ENCODE measurements at regions not wholly inside any gene's neighbourhood (a gene's known extent, or its start where the extent isn't known, plus 50 kb on each side); places are given as distances from the start of the nearest gene placed in this dataset.

GRCh38 chr9:96135076-96135752 lies 166.8 kb downstream of the HSD17B3 start:
- no peak for DNase-seq

- DNase-seq: no peak
Measured at GRCh38 chr9:96133321-96134021, 168.5 kb downstream of the HSD17B3 start.

- DNase-seq: no peak
Measured at GRCh38 chr9:96131825-96132224, 170.2 kb downstream of the HSD17B3 start.

- DNase-seq: no peak
Measured at GRCh38 chr9:96130970-96131369, 171.0 kb downstream of the HSD17B3 start.

- DNase-seq: peak in 4 of 58 donors; percentile 9 to 23 (median 15)
Measured at GRCh38 chr9:96129747-96130146, 172.2 kb downstream of the HSD17B3 start.

GRCh38 chr9:96128880-96129279 lies 173.1 kb downstream of the HSD17B3 start:
- no peak for DNase-seq

- DNase-seq: no peak
Measured at GRCh38 chr9:96126321-96126881, 175.6 kb downstream of the HSD17B3 start.

- DNase-seq: no peak
Measured at GRCh38 chr9:96125624-96126023, 176.4 kb downstream of the HSD17B3 start.

- no peak for DNase-seq
Measured at GRCh38 chr9:96122751-96123150, 179.2 kb downstream of the HSD17B3 start.

- no peak for DNase-seq
Measured at GRCh38 chr9:96122282-96122681, 179.7 kb downstream of the HSD17B3 start.

GRCh38 chr9:96121136-96121535 lies 180.8 kb downstream of the HSD17B3 start:
- DNase-seq: no peak

- peak in 1 of 58 donors; percentile 36 for DNase-seq
Measured at GRCh38 chr9:96117398-96118080, 184.4 kb downstream of the HSD17B3 start.

- DNase-seq: peak; percentile 14 to 98 (median 89)
Measured at GRCh38 chr9:96116275-96117064, 185.5 kb downstream of the HSD17B3 start.

GRCh38 chr9:96115836-96116235 lies 186.1 kb downstream of the HSD17B3 start:
- no peak for DNase-seq

GRCh38 chr9:96113032-96113431 lies 188.9 kb downstream of the HSD17B3 start:
- DNase-seq: peak in 7 of 58 donors; percentile 8 to 28 (median 14)

- DNase-seq: no peak
Measured at GRCh38 chr9:96109680-96110351, 192.2 kb downstream of the HSD17B3 start.

- DNase-seq: no peak
Measured at GRCh38 chr9:96108691-96109380, 193.1 kb downstream of the HSD17B3 start.

GRCh38 chr9:96107436-96107835 lies 194.5 kb downstream of the HSD17B3 start:
- no peak for DNase-seq

GRCh38 chr9:96100385-96101300 lies 201.3 kb downstream of the HSD17B3 start:
- peak in 15 of 58 donors; percentile 8 to 61 (median 21) for DNase-seq

Measured in anterior cingulate cortex (tissue), 58 donors.